ENCODE measurements at regions not wholly inside any gene's neighbourhood (a gene's known extent, or its start where the extent isn't known, plus 50 kb on each side); places are given as distances from the start of the nearest gene placed in this dataset.

DNA sequence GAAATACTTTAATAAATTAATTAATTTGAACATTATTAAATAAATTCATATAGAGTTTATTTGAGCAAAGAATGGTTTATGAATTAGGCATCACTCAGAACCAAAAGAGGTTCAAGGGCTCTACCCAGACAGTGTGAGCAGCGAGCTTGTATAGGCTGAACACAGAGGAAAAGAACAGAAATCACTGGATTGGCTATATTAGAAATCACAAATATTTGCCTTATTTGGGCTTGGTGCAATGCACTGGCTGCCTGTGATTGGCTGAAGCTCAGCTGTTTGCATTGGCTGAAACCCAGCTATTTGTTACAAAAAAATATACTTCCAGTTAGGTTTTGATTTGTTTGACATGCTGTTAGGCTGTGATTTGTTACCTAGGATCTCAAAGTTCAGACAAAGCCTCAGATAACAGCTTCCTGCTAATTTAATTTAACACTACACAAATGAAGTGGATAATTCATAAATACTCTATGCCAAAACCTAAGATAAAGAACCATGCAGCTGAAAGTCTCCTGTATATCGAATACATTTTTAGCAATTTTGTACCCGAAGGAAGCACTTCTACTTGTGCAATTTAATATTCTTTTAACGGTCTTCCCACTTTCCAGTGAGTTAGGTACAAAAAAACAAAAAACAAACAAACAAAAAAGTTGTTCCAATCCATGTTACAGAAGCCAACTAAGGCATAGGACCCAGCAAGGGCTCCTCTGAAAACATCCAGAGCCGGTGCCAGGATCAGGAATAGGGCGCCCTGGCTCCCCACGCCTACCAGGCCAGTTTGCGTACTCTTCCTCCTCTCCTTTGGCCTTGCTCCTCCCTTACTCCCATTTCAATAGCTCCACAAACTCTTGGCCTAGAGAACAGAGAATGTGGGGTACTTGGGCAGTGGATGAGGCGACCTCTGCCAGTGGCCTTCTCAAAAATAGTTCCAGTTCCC lies 179.1 kb downstream of the DUSP10 start:
- Histone ChIP-seq H3K27me3 (ENCODE audit: control insufficient read depth, insufficient read depth, low read length) (no peaks in the 10 kb centered on the region), H3K27ac (ENCODE audit: low read depth in 2 of 2, low read length in 2 of 2) (peak overlapping the region in 1 of 2 donors; percentile 76), H3K9ac (ENCODE audit: low read length in 3 of 3) (no peak overlapping the region), H3K9me3 (ENCODE audit: control insufficient read depth in 2 of 3, insufficient read depth in 1 of 3, low read length in 3 of 3) (no peaks in the 10 kb centered on the region), H3K4me1 (ENCODE audit: control insufficient read depth in 2 of 3, insufficient read depth in 2 of 3, low read depth in 1 of 3, low read length in 3 of 3) (no peaks in the 10 kb centered on the region), H3K4me3 (ENCODE audit: low read length in 3 of 3) (no peak overlapping the region), H3K36me3 (ENCODE audit: control insufficient read depth in 2 of 3, insufficient read depth in 3 of 3, low read length in 3 of 3) (no peaks in the 10 kb centered on the region)
- peak in 3 of 5 donors; percentile 4 to 48 (median 13) for DNase-seq
- FAIRE-seq, result no peak
- TF ChIP-seq, protein P1, sequence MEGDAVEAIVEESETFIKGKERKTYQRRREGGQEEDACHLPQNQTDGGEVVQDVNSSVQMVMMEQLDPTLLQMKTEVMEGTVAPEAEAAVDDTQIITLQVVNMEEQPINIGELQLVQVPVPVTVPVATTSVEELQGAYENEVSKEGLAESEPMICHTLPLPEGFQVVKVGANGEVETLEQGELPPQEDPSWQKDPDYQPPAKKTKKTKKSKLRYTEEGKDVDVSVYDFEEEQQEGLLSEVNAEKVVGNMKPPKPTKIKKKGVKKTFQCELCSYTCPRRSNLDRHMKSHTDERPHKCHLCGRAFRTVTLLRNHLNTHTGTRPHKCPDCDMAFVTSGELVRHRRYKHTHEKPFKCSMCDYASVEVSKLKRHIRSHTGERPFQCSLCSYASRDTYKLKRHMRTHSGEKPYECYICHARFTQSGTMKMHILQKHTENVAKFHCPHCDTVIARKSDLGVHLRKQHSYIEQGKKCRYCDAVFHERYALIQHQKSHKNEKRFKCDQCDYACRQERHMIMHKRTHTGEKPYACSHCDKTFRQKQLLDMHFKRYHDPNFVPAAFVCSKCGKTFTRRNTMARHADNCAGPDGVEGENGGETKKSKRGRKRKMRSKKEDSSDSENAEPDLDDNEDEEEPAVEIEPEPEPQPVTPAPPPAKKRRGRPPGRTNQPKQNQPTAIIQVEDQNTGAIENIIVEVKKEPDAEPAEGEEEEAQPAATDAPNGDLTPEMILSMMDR (IDR thresholded peaks at IDR 0.05; ENCODE audit: borderline replicate concordance, extremely low read depth, insufficient read depth), result no peak
- intact Hi-C loops (cut with DNase I), result no loop called here

DNA sequence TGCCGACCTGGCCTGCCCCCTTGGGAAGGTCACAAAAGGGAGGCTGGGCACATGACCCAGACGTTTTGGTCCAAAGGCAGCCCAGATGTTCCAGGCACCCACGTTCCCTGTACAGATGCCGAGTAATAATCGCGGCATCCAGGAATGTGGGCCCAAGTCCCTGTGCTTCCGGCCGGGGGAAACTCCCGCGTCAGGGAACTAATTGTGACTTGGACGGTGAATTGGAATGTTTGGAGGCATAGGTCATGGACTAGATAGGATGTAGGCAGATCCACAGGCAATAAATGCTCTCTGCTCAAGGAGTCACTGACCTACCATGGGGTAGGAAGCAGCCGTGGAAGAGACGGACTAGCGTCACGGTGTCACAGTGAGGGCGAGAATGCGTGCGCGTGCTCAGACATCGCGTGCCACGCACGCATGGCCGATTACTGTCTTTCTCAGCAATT lies 178.4 kb downstream of the DUSP10 start:
- no peak for FAIRE-seq
- no peaks in the 10 kb centered on the region for H3K9me3 ChIP-seq (ENCODE audit: control insufficient read depth in 2 of 3, insufficient read depth in 1 of 3, low read length in 3 of 3)
- no peaks in the 10 kb centered on the region for H3K36me3 ChIP-seq (ENCODE audit: control insufficient read depth in 2 of 3, insufficient read depth in 3 of 3, low read length in 3 of 3)
- intact Hi-C loops (cut with DNase I), result no loop called here
- TF ChIP-seq, protein P1 (IDR thresholded peaks at IDR 0.05; ENCODE audit: borderline replicate concordance, extremely low read depth, insufficient read depth), result no peak
- H3K9ac ChIP-seq (ENCODE audit: low read length in 3 of 3), result no peak overlapping the region
- H3K4me3 ChIP-seq (ENCODE audit: low read length in 3 of 3), result no peak overlapping the region
- H3K4me1 ChIP-seq (ENCODE audit: control insufficient read depth in 2 of 3, insufficient read depth in 2 of 3, low read depth in 1 of 3, low read length in 3 of 3), result no peaks in the 10 kb centered on the region
- DNase-seq, result peak in 1 of 5 donors; percentile 83
- H3K27me3 ChIP-seq (ENCODE audit: control insufficient read depth, insufficient read depth, low read length), result no peaks in the 10 kb centered on the region
- peak overlapping the region in 1 of 2 donors; percentile 76 for H3K27ac ChIP-seq (ENCODE audit: low read depth in 2 of 2, low read length in 2 of 2)

DNA sequence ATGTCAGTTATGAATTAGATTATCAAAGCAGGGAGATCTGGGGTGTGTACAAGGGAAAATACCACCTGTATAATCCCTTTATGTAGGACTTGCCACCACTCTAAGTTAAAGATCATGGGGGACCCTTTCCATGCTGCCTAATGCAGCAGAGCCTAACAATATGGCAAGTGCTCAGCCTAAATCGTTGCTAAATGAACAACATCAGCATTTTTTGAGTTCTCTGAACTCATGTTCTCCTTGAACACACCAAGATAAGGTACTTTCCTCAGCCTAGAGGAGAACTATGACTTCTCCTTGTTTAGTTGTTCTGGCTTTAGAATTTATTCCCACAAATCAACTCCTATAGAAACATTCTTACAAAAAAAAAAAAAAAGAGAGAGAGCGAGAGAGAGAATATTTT lies 177.0 kb downstream of the DUSP10 start:
- FAIRE-seq (no peak), DNase-seq (no peak)
- Histone ChIP-seq H3K9me3 (ENCODE audit: control insufficient read depth in 2 of 3, insufficient read depth in 1 of 3, low read length in 3 of 3) (no peaks in the 10 kb centered on the region), H3K4me1 (ENCODE audit: control insufficient read depth in 2 of 3, insufficient read depth in 2 of 3, low read depth in 1 of 3, low read length in 3 of 3) (no peaks in the 10 kb centered on the region), H3K36me3 (ENCODE audit: control insufficient read depth in 2 of 3, insufficient read depth in 3 of 3, low read length in 3 of 3) (no peaks in the 10 kb centered on the region), H3K4me3 (ENCODE audit: low read length in 3 of 3) (no peak overlapping the region), H3K27me3 (ENCODE audit: control insufficient read depth, insufficient read depth, low read length) (no peaks in the 10 kb centered on the region), H3K9ac (ENCODE audit: low read length in 3 of 3) (no peak overlapping the region), H3K27ac (ENCODE audit: low read depth in 2 of 2, low read length in 2 of 2) (no peak overlapping the region)
- TF ChIP-seq, protein P1 (IDR thresholded peaks at IDR 0.05; ENCODE audit: borderline replicate concordance, extremely low read depth, insufficient read depth), result no peak
- intact Hi-C loops (cut with DNase I), result no loop called here
